ENCODE measurements at regions not wholly inside any gene's neighbourhood (a gene's known extent, or its start where the extent isn't known, plus 50 kb on each side); places are given as distances from the start of the nearest gene placed in this dataset.

DNA sequence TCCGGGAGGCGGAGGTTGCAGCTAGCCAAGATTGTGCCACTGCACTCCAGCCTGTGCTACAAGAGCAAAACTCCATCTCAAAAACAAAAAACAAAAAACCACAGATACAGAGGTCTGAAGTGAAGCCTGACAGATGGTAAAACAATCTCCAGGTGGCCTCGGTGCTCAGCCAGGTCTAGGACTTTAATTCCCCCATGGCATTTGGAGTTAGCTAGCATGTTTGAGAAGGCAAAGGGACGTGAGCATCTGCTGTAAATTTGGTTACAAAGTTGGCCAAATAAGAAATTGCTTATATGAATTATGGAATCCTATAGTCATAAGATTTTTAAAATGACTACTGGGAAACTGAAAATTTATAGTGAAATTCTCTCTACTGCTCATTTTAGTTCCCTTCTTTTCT, 98.3 kb upstream of the FMN2 start:
- TF ChIP-seq, protein P1, sequence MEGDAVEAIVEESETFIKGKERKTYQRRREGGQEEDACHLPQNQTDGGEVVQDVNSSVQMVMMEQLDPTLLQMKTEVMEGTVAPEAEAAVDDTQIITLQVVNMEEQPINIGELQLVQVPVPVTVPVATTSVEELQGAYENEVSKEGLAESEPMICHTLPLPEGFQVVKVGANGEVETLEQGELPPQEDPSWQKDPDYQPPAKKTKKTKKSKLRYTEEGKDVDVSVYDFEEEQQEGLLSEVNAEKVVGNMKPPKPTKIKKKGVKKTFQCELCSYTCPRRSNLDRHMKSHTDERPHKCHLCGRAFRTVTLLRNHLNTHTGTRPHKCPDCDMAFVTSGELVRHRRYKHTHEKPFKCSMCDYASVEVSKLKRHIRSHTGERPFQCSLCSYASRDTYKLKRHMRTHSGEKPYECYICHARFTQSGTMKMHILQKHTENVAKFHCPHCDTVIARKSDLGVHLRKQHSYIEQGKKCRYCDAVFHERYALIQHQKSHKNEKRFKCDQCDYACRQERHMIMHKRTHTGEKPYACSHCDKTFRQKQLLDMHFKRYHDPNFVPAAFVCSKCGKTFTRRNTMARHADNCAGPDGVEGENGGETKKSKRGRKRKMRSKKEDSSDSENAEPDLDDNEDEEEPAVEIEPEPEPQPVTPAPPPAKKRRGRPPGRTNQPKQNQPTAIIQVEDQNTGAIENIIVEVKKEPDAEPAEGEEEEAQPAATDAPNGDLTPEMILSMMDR (IDR thresholded peaks at IDR 0.05; ENCODE audit: low read depth, low read length), result no peak
- Histone ChIP-seq H3K27ac (no peak overlapping the region), H3K9me3 (ENCODE audit: low read depth) (no peaks in the 10 kb centered on the region), H3K27me3 (peaks cover 29% of the 10 kb centered on the region), H3K4me3 (no peak overlapping the region), H3K4me1 (ENCODE audit: low read depth) (no peaks in the 10 kb centered on the region), H3K36me3 (no peaks in the 10 kb centered on the region)
- no peak for DNase-seq (ENCODE audit: low read depth in 1 of 2, low spot score in 1 of 2)

DNA sequence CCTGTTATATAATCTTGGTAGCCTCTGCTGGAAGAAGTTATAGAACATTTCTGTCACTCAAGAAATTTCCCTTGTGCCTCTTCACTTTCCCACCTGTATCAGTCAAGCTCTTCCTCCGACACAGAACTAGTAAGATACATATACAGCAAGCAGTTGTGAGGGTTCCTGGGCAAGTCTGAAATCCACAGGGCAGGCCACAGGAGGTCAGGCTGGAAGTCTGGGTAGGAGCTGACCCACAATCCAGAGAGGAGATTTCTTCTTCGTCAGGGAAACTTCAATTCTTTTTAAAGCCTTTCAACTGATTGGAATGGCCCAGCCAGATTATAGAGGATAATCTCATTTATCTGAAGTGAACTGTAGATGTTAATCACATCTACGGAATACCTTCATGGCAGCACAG, 96.4 kb upstream of the FMN2 start:
- no peaks in the 10 kb centered on the region for H3K36me3 ChIP-seq
- no peaks in the 10 kb centered on the region for H3K4me1 ChIP-seq (ENCODE audit: low read depth)
- H3K27ac ChIP-seq, result no peak overlapping the region
- no peak overlapping the region for H3K4me3 ChIP-seq
- no peaks in the 10 kb centered on the region for H3K9me3 ChIP-seq (ENCODE audit: low read depth)
- H3K27me3 ChIP-seq, result peaks cover 42% of the 10 kb centered on the region
- TF ChIP-seq, protein P1 (IDR thresholded peaks at IDR 0.05; ENCODE audit: low read depth, low read length), result no peak
- DNase-seq (ENCODE audit: low read depth in 1 of 2, low spot score in 1 of 2), result no peak

DNA sequence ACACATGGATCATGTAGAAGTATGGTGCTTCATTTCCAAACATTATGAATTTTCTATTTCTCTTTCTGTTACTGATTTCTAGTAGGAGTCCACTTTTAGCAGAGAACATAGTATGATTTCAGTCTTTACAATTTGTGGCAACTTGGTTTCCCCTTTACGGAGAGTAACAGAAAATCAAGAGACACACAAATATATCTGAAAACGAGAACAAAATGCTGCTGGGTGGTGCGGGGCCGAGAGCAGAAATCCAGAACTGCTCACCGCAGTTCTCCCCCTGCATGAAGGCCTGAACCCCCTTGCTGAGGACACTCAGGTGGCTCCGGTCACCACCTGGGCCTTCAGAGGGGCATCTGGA, 94.5 kb upstream of the FMN2 start:
- H3K36me3 ChIP-seq, result no peaks in the 10 kb centered on the region
- H3K27ac ChIP-seq, result no peak overlapping the region
- H3K9me3 ChIP-seq (ENCODE audit: low read depth), result no peaks in the 10 kb centered on the region
- no peaks in the 10 kb centered on the region for H3K4me1 ChIP-seq (ENCODE audit: low read depth)
- DNase-seq (ENCODE audit: low read depth in 1 of 2, low spot score in 1 of 2), result no peak
- peak overlapping the region; percentile 36 for H3K4me3 ChIP-seq
- TF ChIP-seq, protein P1 (IDR thresholded peaks at IDR 0.05; ENCODE audit: low read depth, low read length), result no peak
- H3K27me3 ChIP-seq, result peaks cover 57% of the 10 kb centered on the region

GRCh38 chr1:239997515-239998311, 94.0 kb upstream of the FMN2 start:
- Histone ChIP-seq H3K4me1 (ENCODE audit: low read depth) (no peaks in the 10 kb centered on the region), H3K27me3 (peaks cover 57% of the 10 kb centered on the region), H3K36me3 (no peaks in the 10 kb centered on the region), H3K9me3 (ENCODE audit: low read depth) (no peaks in the 10 kb centered on the region), H3K27ac (no peak overlapping the region), H3K4me3 (peak overlapping the region; percentile 36)
- DNase-seq (ENCODE audit: low read depth in 1 of 2, low spot score in 1 of 2), result peak in 1 of 2 donors; percentile 59
- TF ChIP-seq, protein P1 (IDR thresholded peaks at IDR 0.05; ENCODE audit: low read depth, low read length), result peak; percentile 6

DNA sequence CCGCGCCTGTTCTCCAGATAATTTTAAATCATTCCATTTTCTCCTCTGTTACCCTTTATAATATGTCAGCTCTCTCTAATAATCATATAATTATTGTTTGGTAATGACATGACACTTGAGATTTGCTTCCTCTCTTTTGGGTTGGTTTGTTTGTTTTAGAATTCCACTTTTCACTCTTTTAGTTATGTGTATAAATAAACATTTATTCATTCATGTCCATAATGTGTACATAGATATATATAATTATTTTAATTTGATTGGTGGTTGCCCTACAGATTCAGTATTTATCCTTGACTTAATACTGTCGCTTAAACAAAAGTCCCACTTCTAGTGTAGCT, 93.4 kb upstream of the FMN2 start:
- TF ChIP-seq, protein P1 (IDR thresholded peaks at IDR 0.05; ENCODE audit: low read depth, low read length), result no peak
- DNase-seq (ENCODE audit: low read depth in 1 of 2, low spot score in 1 of 2), result no peak
- Histone ChIP-seq H3K9me3 (ENCODE audit: low read depth) (no peaks in the 10 kb centered on the region), H3K27me3 (peaks cover 57% of the 10 kb centered on the region), H3K4me3 (peak overlapping the region; percentile 36), H3K36me3 (no peaks in the 10 kb centered on the region), H3K4me1 (ENCODE audit: low read depth) (no peaks in the 10 kb centered on the region), H3K27ac (no peak overlapping the region)

Data from cardiac muscle cell (in vitro differentiated cells and primary cell).